GM21447 (cell line): ENCODE measurements at regions not wholly inside any gene's neighbourhood (a gene's known extent, or its start where the extent isn't known, plus 50 kb on each side); places are given as distances from the start of the nearest gene placed in this dataset.

Source experiments
- ATAC-seq: cut with Tn5 transposase; IDR thresholded peaks from one replicate; pipeline ENCODE4 v1.9.1; 2021; ENCODE audit not compliant: unreplicated experiment

GRCh38 chr2:56444339-56444738 is 260.5 kb downstream of the CCDC85A start:
- ATAC-seq: no peak

GRCh38 chr2:56448403-56449001 is 264.7 kb downstream of the CCDC85A start:
- ATAC-seq: no peak

GRCh38 chr2:56449002-56449431 is 265.2 kb downstream of the CCDC85A start:
- no peak for ATAC-seq

- ATAC-seq: no peak
These were observed 265.7 kb downstream of the CCDC85A start for GRCh38 chr2:56449449-56449860.

- no peak for ATAC-seq
These were observed 266.3 kb downstream of the CCDC85A start for GRCh38 chr2:56450047-56450446.

GRCh38 chr2:56450772-56451171 is 267.0 kb downstream of the CCDC85A start:
- no peak for ATAC-seq

GRCh38 chr2:56455642-56456041 is 271.9 kb downstream of the CCDC85A start:
- ATAC-seq: no peak

- no peak for ATAC-seq
These were observed 273.0 kb downstream of the CCDC85A start for GRCh38 chr2:56456791-56457190.

- ATAC-seq: no peak
These were observed 276.7 kb downstream of the CCDC85A start for GRCh38 chr2:56460508-56460907.

GRCh38 chr2:56464066-56464465 is 280.3 kb downstream of the CCDC85A start:
- ATAC-seq: no peak

- no peak for ATAC-seq
These were observed 280.8 kb downstream of the CCDC85A start for GRCh38 chr2:56464613-56465012.

- ATAC-seq: no peak
These were observed 281.7 kb downstream of the CCDC85A start for GRCh38 chr2:56465491-56465890.

- no peak for ATAC-seq
These were observed 289.7 kb downstream of the CCDC85A start for GRCh38 chr2:56473524-56473923.

- ATAC-seq: no peak
These were observed 290.8 kb downstream of the CCDC85A start for GRCh38 chr2:56474412-56475158.

GRCh38 chr2:56475191-56475590 is 291.4 kb downstream of the CCDC85A start:
- ATAC-seq: no peak

- ATAC-seq: no peak
These were observed 292.8 kb downstream of the CCDC85A start for GRCh38 chr2:56476509-56477071.

GRCh38 chr2:56478027-56478426 is 294.2 kb downstream of the CCDC85A start:
- ATAC-seq: no peak

GRCh38 chr2:56483081-56483480 is 299.3 kb downstream of the CCDC85A start:
- ATAC-seq: no peak

GRCh38 chr2:56484906-56485305 is 301.1 kb downstream of the CCDC85A start:
- no peak for ATAC-seq

GRCh38 chr2:56500317-56500716 is 316.5 kb downstream of the CCDC85A start:
- ATAC-seq: no peak

- ATAC-seq: no peak
These were observed 318.8 kb downstream of the CCDC85A start for GRCh38 chr2:56502616-56503015.

- ATAC-seq: no peak
These were observed 322.1 kb downstream of the CCDC85A start for GRCh38 chr2:56505885-56506284.
